MG63 (cell line): ENCODE measurements at regions not wholly inside any gene's neighbourhood (a gene's known extent, or its start where the extent isn't known, plus 50 kb on each side); places are given as distances from the start of the nearest gene placed in this dataset.

Experiments
- DNase-seq: peaks from one replicate; pipeline ENCODE4 v3.0.0-alpha.2; 2020
- H3K27me3 ChIP-seq: fragments of 250-450 bp; sonication (Bioruptor Pico); 2 replicates; pipeline ENCODE4 v1.5.1; 2020; ENCODE audit warnings: mild to moderate bottlenecking, moderate library complexity
- H3K36me3 ChIP-seq: fragments of 250-450 bp; sonication (Bioruptor Pico); 2 replicates; pipeline ENCODE4 v1.5.1; 2020; ENCODE audit warnings: mild to moderate bottlenecking, moderate library complexity
- H3K4me3 ChIP-seq: fragments of 250-450 bp; sonication (Bioruptor Pico); 2 replicates; pipeline ENCODE4 v1.5.1; 2020; ENCODE audit warnings: mild to moderate bottlenecking, moderate library complexity
- H3K9me3 ChIP-seq: fragments of 250-450 bp; sonication (Bioruptor Pico); 2 replicates; pipeline ENCODE4 v1.5.1; 2020; ENCODE audit warnings: mild to moderate bottlenecking, moderate library complexity

DNA sequence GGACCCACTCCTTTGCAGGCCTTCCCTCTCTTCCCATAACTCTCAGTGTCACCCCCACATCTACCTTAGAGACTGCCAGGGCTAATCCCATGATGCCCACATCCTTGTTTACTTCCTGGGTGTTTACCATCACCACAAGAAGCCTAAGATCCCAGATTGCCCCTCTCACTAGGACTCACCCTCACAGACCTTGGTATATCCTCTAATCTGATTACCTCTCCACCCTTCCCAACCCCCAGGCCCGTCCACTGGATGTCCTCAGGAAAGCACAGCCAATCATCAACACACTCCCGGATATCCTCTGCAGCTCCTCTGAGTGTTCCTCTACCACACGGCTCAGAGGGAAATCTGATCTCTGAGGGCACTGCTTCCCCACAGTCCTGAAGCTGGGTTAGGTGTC is 91.0 kb downstream of the FOXD1 start:
- H3K4me3 ChIP-seq, result no peak overlapping the region
- no peaks in the 10 kb centered on the region for H3K36me3 ChIP-seq
- no peak for DNase-seq
- no peaks in the 10 kb centered on the region for H3K27me3 ChIP-seq
- H3K9me3 ChIP-seq, result no peaks in the 10 kb centered on the region

DNA sequence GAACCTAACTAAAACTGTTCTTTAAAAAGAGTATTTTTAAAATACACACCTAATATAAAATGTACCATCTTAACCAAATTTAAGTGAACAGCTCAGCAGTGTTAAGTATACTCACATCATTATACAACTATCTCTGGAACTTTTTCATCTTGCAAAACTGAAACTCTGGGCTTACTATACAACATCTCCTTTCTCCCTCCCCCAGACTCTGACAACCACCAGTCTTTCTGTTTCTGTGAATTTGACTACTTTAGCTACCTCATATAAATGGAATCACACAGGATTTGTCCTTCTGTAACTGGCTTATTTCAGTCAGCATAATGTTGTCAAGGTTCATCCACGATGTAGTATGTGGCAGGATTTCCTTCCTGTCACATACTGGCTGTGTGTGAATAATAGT is 93.5 kb downstream of the FOXD1 start:
- Histone ChIP-seq H3K4me3 (no peak overlapping the region), H3K27me3 (no peaks in the 10 kb centered on the region), H3K9me3 (peaks cover 3% of the 10 kb centered on the region; the same call in 1 of the 2 replicates), H3K36me3 (no peaks in the 10 kb centered on the region)
- DNase-seq, result no peak

- Histone ChIP-seq H3K27me3 (no peaks in the 10 kb centered on the region), H3K36me3 (no peaks in the 10 kb centered on the region), H3K9me3 (peaks cover 3% of the 10 kb centered on the region; the same call in 1 of the 2 replicates), H3K4me3 (no peak overlapping the region)
- no peak for DNase-seq
These were observed 94.2 kb downstream of the FOXD1 start for GRCh38 chr5:73354406-73354805.

GRCh38 chr5:73352649-73353230 is 95.8 kb downstream of the FOXD1 start:
- Histone ChIP-seq H3K36me3 (no peaks in the 10 kb centered on the region), H3K4me3 (no peak overlapping the region), H3K27me3 (no peaks in the 10 kb centered on the region), H3K9me3 (peaks cover 3% of the 10 kb centered on the region; the same call in 1 of the 2 replicates)
- no peak for DNase-seq

DNA sequence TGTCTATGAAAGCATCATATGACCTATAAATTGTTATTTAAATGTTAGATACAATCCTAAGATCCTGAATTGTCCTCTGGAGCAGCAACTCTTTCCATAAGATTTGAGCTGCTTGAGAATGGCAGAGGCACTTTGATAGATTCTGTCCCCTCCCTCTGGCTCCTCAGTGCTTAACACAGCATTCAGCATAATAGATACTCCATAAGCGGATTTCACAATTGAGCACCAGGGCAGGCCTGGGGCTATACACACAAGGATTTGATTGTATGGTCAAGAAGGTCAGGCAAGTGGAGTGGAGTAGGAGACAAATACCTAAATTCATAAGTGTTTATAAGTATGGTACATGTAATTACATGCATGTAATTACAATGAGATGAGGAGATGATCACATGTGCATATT is 96.3 kb downstream of the FOXD1 start:
- DNase-seq, result no peak
- peaks cover 3% of the 10 kb centered on the region; the same call in 1 of the 2 replicates for H3K9me3 ChIP-seq
- H3K36me3 ChIP-seq, result no peaks in the 10 kb centered on the region
- no peaks in the 10 kb centered on the region for H3K27me3 ChIP-seq
- H3K4me3 ChIP-seq, result no peak overlapping the region

DNA sequence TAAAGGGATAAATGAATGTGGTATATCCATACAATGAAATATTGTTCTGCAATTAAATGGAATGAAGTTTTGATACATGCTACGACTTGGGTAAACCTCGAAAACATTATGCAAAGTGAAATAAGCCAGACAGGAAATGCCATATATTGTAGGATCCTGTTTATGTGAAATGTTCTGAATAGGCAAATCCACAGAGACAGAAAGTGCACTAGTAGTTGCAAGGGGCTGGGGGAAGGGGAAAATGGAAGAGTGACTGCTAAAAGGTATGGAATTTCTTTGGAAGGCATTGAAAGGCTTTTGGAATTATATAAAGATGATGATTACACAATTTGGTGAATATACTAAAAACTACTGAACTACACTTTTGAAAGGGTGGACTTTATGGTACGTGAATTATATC is 97.0 kb downstream of the FOXD1 start:
- Histone ChIP-seq H3K36me3 (no peaks in the 10 kb centered on the region), H3K27me3 (no peaks in the 10 kb centered on the region), H3K9me3 (peaks cover 10% of the 10 kb centered on the region), H3K4me3 (no peak overlapping the region)
- DNase-seq, result no peak

GRCh38 chr5:73346878-73347408 is 101.6 kb downstream of the FOXD1 start:
- no peak for DNase-seq
- Histone ChIP-seq H3K4me3 (no peak overlapping the region), H3K27me3 (no peaks in the 10 kb centered on the region), H3K9me3 (peaks cover 13% of the 10 kb centered on the region), H3K36me3 (no peaks in the 10 kb centered on the region)

DNA sequence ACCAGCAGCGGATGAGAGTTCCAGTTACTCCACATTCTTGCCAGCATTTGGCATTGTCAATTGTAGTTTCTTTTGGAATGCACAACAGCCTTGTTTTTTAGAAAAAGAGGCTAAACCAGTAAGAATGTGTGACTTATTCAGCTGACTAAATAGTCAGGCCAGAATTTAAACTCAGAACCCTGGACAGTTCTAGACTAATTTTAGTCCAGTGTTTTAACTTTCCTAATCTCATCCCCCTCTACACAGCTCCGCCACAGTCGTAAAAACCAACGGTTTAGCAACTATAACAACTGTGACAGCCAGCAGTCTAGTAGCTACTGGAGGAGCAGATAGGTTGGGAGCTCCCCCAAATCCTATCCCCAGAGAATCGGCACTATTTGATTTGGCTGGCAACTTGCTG is 103.7 kb downstream of the FOXD1 start:
- DNase-seq, result no peak
- Histone ChIP-seq H3K9me3 (peaks cover 10% of the 10 kb centered on the region), H3K27me3 (no peaks in the 10 kb centered on the region), H3K4me3 (no peak overlapping the region), H3K36me3 (no peaks in the 10 kb centered on the region)

- Histone ChIP-seq H3K9me3 (no peaks in the 10 kb centered on the region; the same call in 1 of the 2 replicates), H3K27me3 (no peaks in the 10 kb centered on the region), H3K36me3 (no peaks in the 10 kb centered on the region), H3K4me3 (no peak overlapping the region)
- DNase-seq, result no peak
These were observed 108.9 kb downstream of the FOXD1 start for GRCh38 chr5:73339711-73340110.

DNA sequence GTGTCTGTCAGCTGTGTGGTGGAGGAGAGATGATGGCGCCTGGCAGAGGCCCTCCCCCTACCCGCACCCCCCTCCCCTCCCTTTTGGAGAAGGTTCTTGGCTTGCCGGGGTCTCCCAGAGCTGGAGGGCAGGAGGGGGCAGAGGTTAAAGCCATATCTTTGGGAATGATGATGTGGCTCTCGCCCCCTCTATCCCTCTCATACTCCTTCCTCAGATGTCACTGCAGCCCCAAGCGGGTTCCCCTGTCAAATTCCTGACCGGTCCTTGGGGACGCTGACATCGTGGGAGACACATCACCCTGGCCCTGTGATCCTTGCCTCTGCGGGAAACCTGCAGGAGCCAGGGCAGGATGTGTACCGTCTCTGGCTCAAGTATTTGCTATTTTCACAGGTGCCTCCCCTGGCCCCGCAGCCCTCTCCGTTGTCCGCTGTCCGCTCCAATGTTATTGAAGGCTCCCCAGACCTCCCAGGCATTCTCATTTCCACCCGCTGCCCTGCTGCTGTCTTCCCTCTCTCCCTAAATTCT is 109.5 kb downstream of the FOXD1 start:
- no peaks in the 10 kb centered on the region for H3K9me3 ChIP-seq
- no peaks in the 10 kb centered on the region for H3K27me3 ChIP-seq
- no peak for DNase-seq
- no peaks in the 10 kb centered on the region for H3K36me3 ChIP-seq
- H3K4me3 ChIP-seq, result no peak overlapping the region

GRCh38 chr5:73338256-73339050 is 110.1 kb downstream of the FOXD1 start:
- DNase-seq, result peak; percentile 34
- Histone ChIP-seq H3K27me3 (no peaks in the 10 kb centered on the region), H3K36me3 (no peaks in the 10 kb centered on the region), H3K9me3 (no peaks in the 10 kb centered on the region), H3K4me3 (no peak overlapping the region)

DNA sequence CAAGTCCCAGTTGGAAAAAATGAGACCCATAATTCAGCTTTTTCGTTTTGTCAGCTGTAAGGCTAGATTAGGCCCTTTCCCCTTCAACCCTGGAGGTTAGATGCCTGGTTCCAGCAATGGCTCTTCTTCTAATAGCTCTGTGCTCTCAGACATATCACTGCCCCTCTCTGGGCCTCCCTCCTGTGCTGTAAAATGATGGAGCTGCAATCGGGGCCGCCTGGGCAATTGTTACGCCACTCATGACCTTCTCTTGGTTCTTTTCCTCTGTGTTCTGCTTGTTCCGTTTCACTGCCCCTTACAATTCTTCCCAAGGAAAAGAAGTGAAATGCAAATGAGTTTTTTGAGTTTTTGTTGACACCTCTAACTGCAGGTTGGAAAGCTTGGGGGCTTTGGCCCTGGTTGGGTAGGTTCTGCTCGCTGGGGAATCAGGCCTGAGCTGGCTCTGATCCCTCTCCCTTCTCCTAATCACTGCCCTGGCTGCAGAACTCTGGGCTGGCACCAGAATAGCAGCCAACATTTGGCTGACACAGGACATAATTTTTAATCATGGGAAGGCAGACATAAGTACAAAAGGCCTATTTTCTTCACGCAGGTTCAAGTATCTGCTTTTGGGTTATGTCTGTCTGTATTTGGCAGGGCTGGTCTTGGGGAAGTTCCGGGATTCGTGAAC is 110.9 kb downstream of the FOXD1 start:
- no peak for DNase-seq
- H3K36me3 ChIP-seq, result no peaks in the 10 kb centered on the region
- H3K9me3 ChIP-seq, result no peaks in the 10 kb centered on the region
- H3K4me3 ChIP-seq, result no peak overlapping the region
- H3K27me3 ChIP-seq, result no peaks in the 10 kb centered on the region

- Histone ChIP-seq H3K9me3 (peaks cover 3% of the 10 kb centered on the region; the same call in 1 of the 2 replicates), H3K36me3 (no peaks in the 10 kb centered on the region), H3K27me3 (no peaks in the 10 kb centered on the region), H3K4me3 (no peak overlapping the region)
- no peak for DNase-seq
These were observed 112.2 kb downstream of the FOXD1 start for GRCh38 chr5:73336366-73336765.

DNA sequence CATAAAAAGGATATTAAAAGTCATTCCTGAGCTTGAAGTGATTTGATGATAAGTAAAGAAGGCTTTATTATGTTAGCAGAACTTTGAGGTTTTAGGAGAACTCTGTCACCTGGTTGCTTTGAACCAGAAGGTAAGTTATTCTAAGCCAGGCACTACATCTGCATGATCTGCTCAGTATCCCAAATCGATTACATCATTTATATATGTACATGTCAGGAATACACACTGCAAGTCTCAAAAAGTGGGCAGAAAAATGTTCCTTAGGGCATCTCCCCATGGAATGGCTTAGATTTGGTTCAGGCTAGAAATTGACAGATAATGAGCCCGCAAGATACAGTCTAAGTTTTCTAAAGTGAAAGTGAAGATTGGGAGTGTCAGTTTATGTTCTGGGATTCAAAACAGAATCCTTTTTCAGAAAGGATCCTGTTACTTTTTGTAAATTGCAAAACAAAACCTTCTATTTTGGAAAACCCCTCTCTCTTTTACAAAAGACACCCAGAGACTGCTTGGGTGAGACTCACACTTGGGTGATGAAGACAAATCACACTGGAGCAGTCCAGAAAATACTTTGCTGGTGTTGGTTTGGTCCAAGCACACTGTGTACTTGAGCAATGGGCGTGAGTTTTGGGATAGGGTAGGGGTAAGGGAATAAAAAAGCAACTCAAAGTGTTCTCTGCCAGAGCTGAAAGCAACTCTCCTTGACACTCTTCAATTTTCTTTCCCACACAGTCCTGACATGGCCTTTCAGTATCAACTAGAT is 114.5 kb downstream of the FOXD1 start:
- Histone ChIP-seq H3K27me3 (no peaks in the 10 kb centered on the region), H3K36me3 (no peaks in the 10 kb centered on the region), H3K4me3 (no peak overlapping the region), H3K9me3 (peaks cover 14% of the 10 kb centered on the region)
- DNase-seq, result no peak

DNA sequence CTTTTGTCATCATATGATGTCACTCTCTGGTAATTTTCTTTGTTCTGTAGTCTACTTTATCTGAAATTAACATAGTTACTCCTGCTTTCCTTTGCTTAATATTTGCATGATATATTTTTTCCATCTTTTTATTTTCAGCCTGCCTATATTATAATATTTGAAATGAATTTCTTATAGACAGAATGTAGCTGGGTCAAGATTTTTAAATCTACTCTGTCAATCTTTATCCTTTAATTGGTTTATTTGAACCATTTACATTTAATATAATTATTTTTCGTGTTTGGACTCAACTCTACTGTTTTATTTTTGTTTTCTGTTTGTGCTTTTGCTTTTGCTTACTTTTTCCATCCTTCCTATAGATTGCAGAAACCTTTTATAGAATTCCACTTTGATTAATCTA is 118.0 kb downstream of the FOXD1 start:
- Histone ChIP-seq H3K27me3 (no peaks in the 10 kb centered on the region), H3K4me3 (no peak overlapping the region), H3K36me3 (no peaks in the 10 kb centered on the region), H3K9me3 (peaks cover 15% of the 10 kb centered on the region)
- no peak for DNase-seq

- Histone ChIP-seq H3K4me3 (no peak overlapping the region), H3K36me3 (no peaks in the 10 kb centered on the region)
These were observed 119.9 kb downstream of the FOXD1 start for GRCh38 chr5:73328640-73329039.

More at GRCh38 chr5:73328640-73329039, 119.9 kb downstream of the FOXD1 start:
- Histone ChIP-seq H3K9me3 (peaks cover 15% of the 10 kb centered on the region), H3K27me3 (no peaks in the 10 kb centered on the region)
- DNase-seq, result no peak
